AG04450 (cell line): ENCODE measurements at regions not wholly inside any gene's neighbourhood (a gene's known extent, or its start where the extent isn't known, plus 50 kb on each side); places are given as distances from the start of the nearest gene placed in this dataset.

Experiments used
- CTCF ChIA-PET: fragments of 300-600, 350-600 bp; formaldehyde crosslinking; extraction: SDS; loops from one replicate; lab custom pipeline; 2022; ENCODE audit warnings: antibody characterized with exemption, inconsistent platforms; lab: Charles Lee
- POLR2A ChIA-PET: fragments of 350-600 bp; formaldehyde crosslinking; extraction: SDS; loops from one replicate; lab custom pipeline; 2021; ENCODE audit warnings: antibody characterized with exemption, inconsistent platforms; lab: Yijun Ruan, JAX
- DNase-seq: peaks from one replicate; pipeline ENCODE4 v3.0.0-alpha.2; 2011; ENCODE audit warnings: low read depth, low spot score
- H3K27ac ChIP-seq: one replicate; pipeline ENCODE4 v1.5.1; 2012; ENCODE audit warnings: low read depth, low read length, control low read depth
- H3K27me3 ChIP-seq: one replicate; pipeline ENCODE4 v1.6.0; 2012; ENCODE audit warnings: low read length; ENCODE audit not compliant: control insufficient read depth, insufficient read depth
- H3K4me3 ChIP-seq: 2 replicates; pipeline ENCODE4 v1.5.1; 2011; ENCODE audit warnings: mild to moderate bottlenecking, low read depth, low read length, control low read depth
- H3K9me3 ChIP-seq: 2 replicates; pipeline ENCODE4 v1.5.1; 2012; ENCODE audit warnings: low read length; ENCODE audit not compliant: control insufficient read depth, insufficient read depth
- TF ChIP-seq, protein P1 (sequence below): IDR thresholded peaks from 2 replicates; pipeline ENCODE4 v1.5.1; 2011; ENCODE audit warnings: low read depth, low read length, control low read depth, inconsistent platforms

- DNase-seq = peak; percentile 18
- H3K4me3 ChIP-seq = no peak overlapping the region
- H3K9me3 ChIP-seq = no peaks in the 10 kb centered on the region; the same call in 1 of the 2 replicates
- ChIA-PET CTCF (interaction anchor here (1.1 kb wide), 1 partner anchor 107 kb away, joined by 3 read pairs; no protein-coding TSS in a partner anchor), POLR2A (no interaction called here)
- TF ChIP-seq, protein P1, sequence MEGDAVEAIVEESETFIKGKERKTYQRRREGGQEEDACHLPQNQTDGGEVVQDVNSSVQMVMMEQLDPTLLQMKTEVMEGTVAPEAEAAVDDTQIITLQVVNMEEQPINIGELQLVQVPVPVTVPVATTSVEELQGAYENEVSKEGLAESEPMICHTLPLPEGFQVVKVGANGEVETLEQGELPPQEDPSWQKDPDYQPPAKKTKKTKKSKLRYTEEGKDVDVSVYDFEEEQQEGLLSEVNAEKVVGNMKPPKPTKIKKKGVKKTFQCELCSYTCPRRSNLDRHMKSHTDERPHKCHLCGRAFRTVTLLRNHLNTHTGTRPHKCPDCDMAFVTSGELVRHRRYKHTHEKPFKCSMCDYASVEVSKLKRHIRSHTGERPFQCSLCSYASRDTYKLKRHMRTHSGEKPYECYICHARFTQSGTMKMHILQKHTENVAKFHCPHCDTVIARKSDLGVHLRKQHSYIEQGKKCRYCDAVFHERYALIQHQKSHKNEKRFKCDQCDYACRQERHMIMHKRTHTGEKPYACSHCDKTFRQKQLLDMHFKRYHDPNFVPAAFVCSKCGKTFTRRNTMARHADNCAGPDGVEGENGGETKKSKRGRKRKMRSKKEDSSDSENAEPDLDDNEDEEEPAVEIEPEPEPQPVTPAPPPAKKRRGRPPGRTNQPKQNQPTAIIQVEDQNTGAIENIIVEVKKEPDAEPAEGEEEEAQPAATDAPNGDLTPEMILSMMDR = 0 out of 2 replicates have a peak, but pooled peaks have one; percentile 12
- no peak overlapping the region for H3K27ac ChIP-seq
- peaks cover 16% of the 10 kb centered on the region for H3K27me3 ChIP-seq
Measured at GRCh38 chr16:87169509-87169995, 147.6 kb downstream of the C16orf95 start.

GRCh38 chr16:87170310-87170709, 146.9 kb downstream of the C16orf95 start:
- TF ChIP-seq, protein P1 = no peak
- H3K27ac ChIP-seq = no peak overlapping the region
- H3K27me3 ChIP-seq = peaks cover 12% of the 10 kb centered on the region
- no peaks in the 10 kb centered on the region; the same call in 1 of the 2 replicates for H3K9me3 ChIP-seq
- no peak for DNase-seq
- ChIA-PET CTCF (interaction anchor here (1.1 kb wide), 1 partner anchor 108 kb away, joined by 3 read pairs; no protein-coding TSS in a partner anchor), POLR2A (interaction anchor here (0.7 kb wide), 1 partner anchor 101 kb away, joined by 6 read pairs; no protein-coding TSS in a partner anchor)
- H3K4me3 ChIP-seq = no peak overlapping the region

DNA sequence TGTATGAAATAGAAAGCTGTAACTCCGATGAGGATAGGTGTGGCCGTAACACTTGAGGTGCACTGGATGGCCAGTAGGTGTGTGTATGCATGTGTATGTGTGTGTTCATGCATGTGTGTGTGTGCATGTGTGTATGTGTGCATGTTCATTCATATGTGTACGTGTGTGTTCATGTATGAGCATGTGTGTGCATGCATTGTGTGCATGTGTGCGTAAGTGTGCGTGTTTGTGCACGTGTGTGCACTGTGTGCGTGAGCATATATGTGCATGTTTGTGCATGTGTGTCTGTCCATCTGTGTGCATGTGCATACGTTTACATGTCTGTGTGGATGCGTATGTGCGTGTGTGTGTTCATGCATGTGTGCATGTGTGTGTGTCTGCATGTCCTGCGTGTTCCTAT, 145.5 kb downstream of the C16orf95 start:
- ChIA-PET POLR2A (no interaction called here), CTCF (no interaction called here)
- no peak overlapping the region for H3K27ac ChIP-seq
- peaks cover 2% of the 10 kb centered on the region for H3K27me3 ChIP-seq
- TF ChIP-seq, protein P1 = no peak
- no peaks in the 10 kb centered on the region; the same call in none of the 2 replicates for H3K9me3 ChIP-seq
- H3K4me3 ChIP-seq = no peak overlapping the region
- DNase-seq = no peak

GRCh38 chr16:87172632-87173031, 144.6 kb downstream of the C16orf95 start:
- H3K9me3 ChIP-seq = no peaks in the 10 kb centered on the region; the same call in 1 of the 2 replicates
- H3K27me3 ChIP-seq = peaks cover 2% of the 10 kb centered on the region
- H3K4me3 ChIP-seq = no peak overlapping the region
- POLR2A ChIA-PET = no interaction called here
- H3K27ac ChIP-seq = no peak overlapping the region
- TF ChIP-seq, protein P1 = peak; percentile 18; the same call in 1 of the 2 replicates
- no peak for DNase-seq
- CTCF ChIA-PET = no interaction called here

GRCh38 chr16:87173294-87173893, 143.8 kb downstream of the C16orf95 start:
- H3K27ac ChIP-seq = no peak overlapping the region
- no peaks in the 10 kb centered on the region; the same call in 1 of the 2 replicates for H3K9me3 ChIP-seq
- TF ChIP-seq, protein P1 = no peak
- ChIA-PET POLR2A (no interaction called here), CTCF (no interaction called here)
- H3K4me3 ChIP-seq = no peak overlapping the region
- peaks cover 2% of the 10 kb centered on the region for H3K27me3 ChIP-seq
- DNase-seq = no peak
